ENCODE measurements at regions not wholly inside any gene's neighbourhood (a gene's known extent, or its start where the extent isn't known, plus 50 kb on each side); places are given as distances from the start of the nearest gene placed in this dataset.

GRCh38 chr3:152636651-152637050 lies 198.3 kb upstream of the P2RY1 start:
- no peaks in the 10 kb centered on the region for H3K4me1 ChIP-seq
- H3K36me3 ChIP-seq = no peaks in the 10 kb centered on the region
- intact Hi-C loops (cut with DNase I; ENCODE audit: low total_unique reads) = no loop called here
- DNase-seq = no peak
- no peak overlapping the region for H3K4me3 ChIP-seq
- no peak overlapping the region for H3K27ac ChIP-seq
- TF ChIP-seq CTCF (IDR thresholded peaks at IDR 0.05) (no peak), POLR2A (IDR thresholded peaks at IDR 0.05) (no peak)
- H3K27me3 ChIP-seq = no peaks in the 10 kb centered on the region
- H3K9me3 ChIP-seq = no peaks in the 10 kb centered on the region

- H3K4me1 ChIP-seq = no peaks in the 10 kb centered on the region
- TF ChIP-seq CTCF (IDR thresholded peaks at IDR 0.05) = no peak
- TF ChIP-seq POLR2A (IDR thresholded peaks at IDR 0.05) = no peak
- DNase-seq = no peak
- H3K27ac ChIP-seq = peak overlapping the region; percentile 52 to 73
- no peaks in the 10 kb centered on the region for H3K9me3 ChIP-seq
- no peaks in the 10 kb centered on the region for H3K36me3 ChIP-seq
- no peaks in the 10 kb centered on the region for H3K27me3 ChIP-seq
- intact Hi-C loops (cut with DNase I; ENCODE audit: low total_unique reads) = no loop called here
- H3K4me3 ChIP-seq = no peak overlapping the region
Measured at GRCh38 chr3:152638214-152638613, 196.7 kb upstream of the P2RY1 start.

GRCh38 chr3:152638707-152639450 lies 196.1 kb upstream of the P2RY1 start:
- peak overlapping the region; percentile 52 to 73 for H3K27ac ChIP-seq
- H3K4me3 ChIP-seq = no peak overlapping the region
- H3K4me1 ChIP-seq = no peaks in the 10 kb centered on the region
- H3K9me3 ChIP-seq = no peaks in the 10 kb centered on the region
- H3K27me3 ChIP-seq = no peaks in the 10 kb centered on the region
- no peaks in the 10 kb centered on the region for H3K36me3 ChIP-seq
- peak; percentile 72 to 84 for DNase-seq
- intact Hi-C loops (cut with DNase I; ENCODE audit: low total_unique reads) = no loop called here
- TF ChIP-seq POLR2A (IDR thresholded peaks at IDR 0.05) (no peak), CTCF (IDR thresholded peaks at IDR 0.05) (no peak)

GRCh38 chr3:152641198-152641597 lies 193.7 kb upstream of the P2RY1 start:
- no peak for DNase-seq
- H3K27me3 ChIP-seq = no peaks in the 10 kb centered on the region
- no peaks in the 10 kb centered on the region for H3K9me3 ChIP-seq
- H3K36me3 ChIP-seq = no peaks in the 10 kb centered on the region
- TF ChIP-seq CTCF (IDR thresholded peaks at IDR 0.05) (no peak), POLR2A (IDR thresholded peaks at IDR 0.05) (no peak)
- no peaks in the 10 kb centered on the region for H3K4me1 ChIP-seq
- H3K4me3 ChIP-seq = no peak overlapping the region
- intact Hi-C loops (cut with DNase I; ENCODE audit: low total_unique reads) = no loop called here
- peak overlapping the region in 1 of 2 donors; percentile 30 for H3K27ac ChIP-seq

- Histone ChIP-seq H3K4me1 (no peaks in the 10 kb centered on the region), H3K36me3 (no peaks in the 10 kb centered on the region), H3K27ac (peak overlapping the region; percentile 30 to 41), H3K27me3 (no peaks in the 10 kb centered on the region), H3K9me3 (no peaks in the 10 kb centered on the region), H3K4me3 (no peak overlapping the region)
- intact Hi-C loops (cut with DNase I; ENCODE audit: low total_unique reads) = no loop called here
- DNase-seq = no peak
- no peak for TF ChIP-seq POLR2A (IDR thresholded peaks at IDR 0.05)
- no peak for TF ChIP-seq CTCF (IDR thresholded peaks at IDR 0.05)
Measured at GRCh38 chr3:152642658-152643057, 192.3 kb upstream of the P2RY1 start.

All from uterus (tissue), 3 donors.